K562 (cell line): ENCODE measurements at regions not wholly inside any gene's neighbourhood (a gene's known extent, or its start where the extent isn't known, plus 50 kb on each side); places are given as distances from the start of the nearest gene placed in this dataset.

Source experiments
- ATAC-seq: fragments of 200-7000 bp; cut with Tn5 transposase; 3 replicates; pipeline ENCODE4 v1.9.1; 2020; ENCODE audit warnings: moderate library complexity
- BruUV-seq: library from RNA; stranded (reverse); fragments of 400-500 nt; replicated peaks from 2 replicates; lab custom pipeline; 2021; lab: Mats Ljungman, UMichigan
- CTCF ChIA-PET: fragments of 300-600 bp; formaldehyde crosslinking; extraction: SDS; loops from one replicate; lab custom pipeline; 2021; ENCODE audit warnings: low intra/inter-chr PET ratio; lab: Yijun Ruan, JAX
- POLR2A ChIA-PET: fragments of 300-600, 350-650 bp; sonication (Branson Sonifier 250); formaldehyde crosslinking; extraction: SDS; loops from one replicate; lab custom pipeline; 2021; ENCODE audit warnings: antibody characterized with exemption, inconsistent platforms; lab: Yijun Ruan, JAX
- DNase-seq, 4 experiments: peaks; one replicate each; pipeline versions ENCODE4 v3.0.0 to v3.0.0-alpha.2; 2011 to 2018; ENCODE audit warnings: low spot score in 3 of 4, mixed read lengths in 3 of 4; ENCODE audit errors: extremely low read depth in 1 of 4
- FAIRE-seq: peaks from 2 replicates; lab custom pipeline; 2011; peaks lifted over from hg19 to GRCh38; lab: Jason Lieb, UNC
- H2AFZ ChIP-seq: 2 replicates; pipeline ENCODE4 v1.6.0; 2011; ENCODE audit warnings: low read depth, low read length, control low read depth, inconsistent platforms
- H3K27ac ChIP-seq: fragments of 200-600 bp; 3 replicates; pipeline ENCODE4 v1.8.0; 2011; ENCODE audit warnings: low read depth, mild to moderate bottlenecking, control low read depth, inconsistent platforms, low read length, moderate library complexity, mixed read lengths; ENCODE audit errors: extremely low read depth
- H3K27me3 ChIP-seq, 2 experiments: fragments of 300-600 bp in 1 of 2; 2 replicates in 1 of 2; 3 replicates in 1 of 2; pipeline versions ENCODE4 v1.6.0 to v1.8.0; 2011; ENCODE audit warnings: inconsistent platforms in 2 of 2, low read length in 2 of 2, mild to moderate bottlenecking in 1 of 2, mixed read lengths in 1 of 2, moderate library complexity in 1 of 2; ENCODE audit not compliant: control insufficient read depth in 2 of 2, insufficient read depth in 2 of 2
- H3K36me3 ChIP-seq: fragments of 300-600 bp; 3 replicates; pipeline ENCODE4 v1.8.0; 2011; ENCODE audit warnings: mild to moderate bottlenecking, low read length, inconsistent platforms; ENCODE audit not compliant: control insufficient read depth, insufficient read depth
- H3K4me1 ChIP-seq, 2 experiments: fragments of 200-600 bp in 1 of 2; replicated peaks in 1 of 2; 2 replicates in 1 of 2; 3 replicates in 1 of 2; pipeline versions ENCODE4 v1.5.1 to v1.8.0; 2011; ENCODE audit warnings: inconsistent platforms in 2 of 2, low read length in 2 of 2, mild to moderate bottlenecking in 1 of 2, mixed read lengths in 1 of 2, moderate library complexity in 1 of 2; ENCODE audit not compliant: control insufficient read depth in 2 of 2, insufficient read depth in 2 of 2
- H3K4me2 ChIP-seq: 2 replicates; pipeline ENCODE4 v1.6.1; 2011; ENCODE audit warnings: low read length, control low read depth, inconsistent platforms, mixed read lengths; ENCODE audit not compliant: insufficient read depth
- H3K4me3 ChIP-seq: fragments of 200-600 bp; sonication (generic), shearing (Covaris generic); 2 replicates; pipeline ENCODE4 v1.5.1; 2016; ENCODE audit warnings: control low read depth, inconsistent platforms
- H3K79me2 ChIP-seq: fragments of 200-600 bp; 3 replicates; pipeline ENCODE4 v1.8.0; 2011; ENCODE audit warnings: low read length, inconsistent platforms; ENCODE audit not compliant: control insufficient read depth, insufficient read depth
- H3K9ac ChIP-seq, 2 experiments: 2 replicates each; pipeline versions ENCODE4 v1.6.0 to v1.6.1; 2011; ENCODE audit warnings: low read depth in 2 of 2, low read length in 2 of 2, control low read depth in 1 of 2, inconsistent platforms in 1 of 2, mild to moderate bottlenecking in 1 of 2, mixed read lengths in 1 of 2; ENCODE audit not compliant: insufficient read depth in 1 of 2
- H3K9me1 ChIP-seq: one replicate; pipeline ENCODE4 v1.6.0; 2011; ENCODE audit warnings: inconsistent platforms, mild to moderate bottlenecking, low read length, moderate library complexity; ENCODE audit not compliant: control insufficient read depth, insufficient read depth
- H3K9me3 ChIP-seq: replicated peaks from 2 replicates; pipeline ENCODE4 v1.5.1; 2011; ENCODE audit warnings: low read depth, low read length, inconsistent platforms; ENCODE audit not compliant: control insufficient read depth, insufficient read depth
- H4K20me1 ChIP-seq: replicated peaks from 2 replicates; pipeline ENCODE4 v1.6.1; 2011; ENCODE audit warnings: low read length, inconsistent platforms, mixed read lengths; ENCODE audit not compliant: control insufficient read depth, insufficient read depth
- BDP1 ChIP-seq: IDR thresholded peaks from 3 replicates; pipeline ENCODE4 v1.6.1; 2011; ENCODE audit not compliant: insufficient read length, insufficient read depth
- CBX3 ChIP-seq, 2 experiments: IDR thresholded peaks; 1 replicate in 1 of 2; 2 replicates in 1 of 2; pipeline ENCODE4 v1.6.1; 2012; ENCODE audit warnings: inconsistent platforms in 2 of 2, low read length in 2 of 2, borderline replicate concordance in 1 of 2, control low read depth in 1 of 2
- CREB3 ChIP-seq: fragments of 450-650 bp; conservative IDR thresholded peaks from 2 replicates; pipeline ENCODE4 v1.6.1; 2016; ENCODE audit warnings: missing genetic modification characterization, low read depth, mild to moderate bottlenecking, missing compliant biosample characterization, moderate library complexity
- CREBBP ChIP-seq: IDR thresholded peaks from one replicate; pipeline ENCODE4 v1.6.1; 2012; ENCODE audit warnings: low read depth, mild to moderate bottlenecking, control low read depth, inconsistent platforms, low read length
- HIVEP1 ChIP-seq: fragments of 250-450 bp; sonication (Bioruptor Pico); IDR thresholded peaks from 2 replicates; pipeline ENCODE4 v1.4.0; 2020; ENCODE audit warnings: mild to moderate bottlenecking
- HMG20B ChIP-seq: fragments of 250-450 bp; sonication (Bioruptor Pico); IDR thresholded peaks from 2 replicates; pipeline ENCODE4 v1.5.0; 2021; ENCODE audit warnings: mild to moderate bottlenecking
- POLR2B ChIP-seq: fragments of 450-650 bp; IDR thresholded peaks from 2 replicates; pipeline ENCODE4 v1.6.1; 2018; ENCODE audit warnings: low read depth; ENCODE audit not compliant: partially characterized antibody
- PYGO2 ChIP-seq: fragments of 450-650 bp; IDR thresholded peaks from 2 replicates; pipeline ENCODE4 v1.6.1; 2016; ENCODE audit warnings: mild to moderate bottlenecking, missing genetic modification characterization, moderate library complexity, missing compliant biosample characterization
- RBM14 ChIP-seq: fragments of 200-400 bp; formaldehyde crosslinking; IDR thresholded peaks from 2 replicates; pipeline ENCODE4 v1.6.1; 2018; ENCODE audit warnings: low read depth, mild to moderate bottlenecking, low read length, moderate library complexity, borderline replicate concordance; ENCODE audit not compliant: insufficient read depth
- SP1 ChIP-seq: sonication (generic); formaldehyde crosslinking; IDR thresholded peaks from 2 replicates; pipeline ENCODE4 v1.8.1; 2022; ENCODE audit warnings: mild to moderate bottlenecking, missing genetic modification reagents
- SREBF2 ChIP-seq: sonication (generic); formaldehyde crosslinking; IDR thresholded peaks from 2 replicates; pipeline ENCODE4 v1.4.0; 2020; ENCODE audit warnings: mild to moderate bottlenecking, missing genetic modification reagents
- SRSF1 ChIP-seq: fragments of 200-400 bp; formaldehyde crosslinking; IDR thresholded peaks from 2 replicates; pipeline ENCODE4 v1.6.1; 2017; ENCODE audit warnings: mild to moderate bottlenecking, low read depth, low read length, moderate library complexity
- STAT5B ChIP-seq: fragments of 250-450 bp; sonication (Bioruptor Pico); IDR thresholded peaks from 2 replicates; pipeline ENCODE4 v1.8.0; 2021; ENCODE audit warnings: mild to moderate bottlenecking, inconsistent platforms
- ZBTB11 ChIP-seq, 3 experiments: fragments of 200-800 bp in 1 of 3; fragments of 250-450 bp in 1 of 3; fragments of 450-650 bp in 1 of 3; sonication (Bioruptor Pico) in 1 of 3; sonication (Bioruptor generic) in 1 of 3; formaldehyde crosslinking in 1 of 3; IDR thresholded peaks; 2 replicates each; pipeline versions ENCODE4 v1.6.1 to v1.8.0; 2016 to 2022; ENCODE audit warnings: mild to moderate bottlenecking in 2 of 3, missing genetic modification characterization in 2 of 3, missing compliant biosample characterization in 1 of 3, moderate library complexity in 1 of 3
- ZBTB8A ChIP-seq: fragments of 450-650 bp; IDR thresholded peaks from 2 replicates; pipeline ENCODE4 v1.6.1; 2018; ENCODE audit warnings: mild to moderate bottlenecking, moderate library complexity; ENCODE audit not compliant: partially characterized antibody
- ZFP91 ChIP-seq: sonication (generic); formaldehyde crosslinking; IDR thresholded peaks from 2 replicates; pipeline ENCODE4 v1.8.0; 2022; ENCODE audit warnings: mild to moderate bottlenecking, missing genetic modification reagents
- ZNF551 ChIP-seq: fragments of 250-450 bp; sonication (Bioruptor Pico); IDR thresholded peaks from 2 replicates; pipeline ENCODE4 v1.5.0; 2021; ENCODE audit warnings: mild to moderate bottlenecking, moderate library complexity
- WGBS: fragments of 100-300 bp; shearing (Covaris generic); methylation state at CpG from one replicate; pipeline ENCODE4 v1.1.6; 2016; ENCODE audit warnings: low coverage, mixed read lengths; ENCODE audit not compliant: insufficient coverage; ENCODE audit errors: missing lambda C conversion rate; 5-methylcytosine and 5-hydroxymethylcytosine counted together
- in situ Hi-C: fragments of 300-500 bp; cut with MboI; formaldehyde crosslinking; loops from 4 replicates; pipeline ENCODE4 v1.15.0; 2018; ENCODE audit warnings: inconsistent platforms, mixed read lengths
- intact Hi-C: fragments of 100-400 bp; cut with micrococcal nuclease; formaldehyde crosslinking; loops from 2 replicates; pipeline ENCODE4 v1.14.2; 2022

GRCh38 chr9:106696804-106697203 is 166.2 kb upstream of the ZNF462 start (continued):
- TF ChIP-seq ZBTB11 (CRISPR knock-in tag; IDR thresholded peaks at IDR 0.05) (no peak), ZFP91 (CRISPR knock-in tag) (no peak), POLR2B (no peak), HIVEP1 (CRISPR knock-in tag) (no peak), SREBF2 (CRISPR knock-in tag) (no peak)

- Histone ChIP-seq H4K20me1 (no peaks in the 10 kb centered on the region), H3K9ac (no peak overlapping the region), H3K27ac (no peak overlapping the region), H3K4me1 (no peaks in the 10 kb centered on the region), H3K27me3 (no peaks in the 10 kb centered on the region)
- under 1% methylated on average over 8 of the region's 8 CpGs for whole genome bisulfite sequencing
- FAIRE-seq (no peak), ATAC-seq (no peak)
- BruUV-seq = no TSS peak
- TF ChIP-seq SP1 (CRISPR knock-in tag) (no peak), CREB3 (no peak), CREBBP (no peak), RBM14 (no peak), ZNF551 (CRISPR knock-in tag) (no peak), SRSF1 (no peak), ZBTB8A (no peak), HMG20B (CRISPR knock-in tag) (no peak), STAT5B (no peak), PYGO2 (no peak), BDP1 (no peak), CBX3 (IDR thresholded peaks at IDR 0.05; ENCODE audit: borderline replicate concordance in 1 of 2, low read length in 2 of 2) (no peak)
- TF ChIP-seq, all 486 proteins: peak for 0
- Histone ChIP-seq H3K9me3 (no peaks in the 10 kb centered on the region; the same call in 1 of the 2 replicates), H3K36me3 (no peaks in the 10 kb centered on the region), H3K9me1 (no peaks in the 10 kb centered on the region), H3K79me2 (no peaks in the 10 kb centered on the region), H2AFZ (no peak overlapping the region), H3K4me2 (no peak overlapping the region), H3K4me3 (no peak overlapping the region)
- CTCF ChIA-PET = no interaction called here
- in situ Hi-C loops = no loop called here
- POLR2A ChIA-PET = no interaction called here
- DNase-seq = no peak
- intact Hi-C loops = no loop called here
Measured at GRCh38 chr9:106697390-106697749, 165.6 kb upstream of the ZNF462 start.
